ENCODE measurements at regions not wholly inside any gene's neighbourhood (a gene's known extent, or its start where the extent isn't known, plus 50 kb on each side); places are given as distances from the start of the nearest gene placed in this dataset.

DNA sequence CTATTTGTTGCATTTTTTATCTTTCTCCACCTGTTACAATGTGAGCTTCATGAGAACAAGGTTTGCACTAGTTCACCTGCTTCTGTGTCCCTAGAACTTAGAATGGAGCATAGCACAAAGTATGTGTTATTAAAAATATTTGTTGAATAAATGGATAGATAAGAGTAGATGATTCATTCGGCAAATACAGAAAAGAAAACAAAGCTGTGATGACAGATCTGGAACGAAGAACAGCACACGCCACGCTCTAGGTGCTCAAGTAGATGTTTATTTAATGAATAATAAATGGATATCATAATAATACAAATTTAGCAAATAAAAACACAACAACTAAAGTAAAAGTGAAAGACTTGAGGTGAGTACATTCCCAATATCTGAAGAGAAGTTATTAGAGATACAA is 273.1 kb downstream of the HAO1 start:
- no peak for DNase-seq (ENCODE audit: low read depth in 4 of 4, low spot score in 2 of 4)

DNA sequence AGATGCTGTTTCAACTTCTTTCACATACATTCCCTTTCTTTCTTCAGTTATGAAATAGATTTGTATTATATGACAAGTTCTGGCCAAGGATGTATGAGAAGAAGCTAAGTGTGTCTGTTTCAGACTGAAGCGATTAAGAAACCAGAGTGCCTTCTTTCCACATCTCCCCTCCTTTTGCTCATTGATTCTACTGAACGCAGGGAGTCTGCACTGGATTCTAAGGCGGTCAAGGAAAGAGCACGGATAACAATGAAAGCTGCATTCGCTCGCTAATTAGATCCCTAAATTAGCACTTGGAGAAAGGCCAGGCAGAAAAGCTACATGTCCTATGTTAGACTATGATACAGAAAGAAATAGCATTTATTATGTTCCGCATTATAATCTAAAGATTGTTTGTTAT is 267.7 kb downstream of the HAO1 start:
- no peak for DNase-seq (ENCODE audit: low read depth in 4 of 4, low spot score in 2 of 4)

DNA sequence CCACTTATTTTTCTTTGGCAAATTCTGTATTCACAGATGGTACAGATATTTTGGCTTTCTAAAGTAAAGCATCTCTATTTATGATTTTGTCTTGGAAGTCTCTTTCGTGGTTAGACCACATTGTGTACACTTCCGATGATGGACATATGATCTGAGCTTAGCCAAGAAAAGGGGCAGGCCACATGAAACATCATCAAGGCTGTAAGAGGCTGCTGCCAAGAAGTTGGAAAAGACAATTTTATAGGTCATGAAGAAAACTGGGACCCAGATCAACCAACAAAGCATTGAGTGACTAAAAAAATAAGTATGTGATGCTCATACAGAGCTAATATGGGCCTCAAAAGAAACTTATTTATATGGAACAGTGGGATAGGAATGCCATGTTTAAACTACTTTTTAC is 266.4 kb downstream of the HAO1 start:
- DNase-seq (ENCODE audit: low read depth in 4 of 4, low spot score in 2 of 4): no peak

DNA sequence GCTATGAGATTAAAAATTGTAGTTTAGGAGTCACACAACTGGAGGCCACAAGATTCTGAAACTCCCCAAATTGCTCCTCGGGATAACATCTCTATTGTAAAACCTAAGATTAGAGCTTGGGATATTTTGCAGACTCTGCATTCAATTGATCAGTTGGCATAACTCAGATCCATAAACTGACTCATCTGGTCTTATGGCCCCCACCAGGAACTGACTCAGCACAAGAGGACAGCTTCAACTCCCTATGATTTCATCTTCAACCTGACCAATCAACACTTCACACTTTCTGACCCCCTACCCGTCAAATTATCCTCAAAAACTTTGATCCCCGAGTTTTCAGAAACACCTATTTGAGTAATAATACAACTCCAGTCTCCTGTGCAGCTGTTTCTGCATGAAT is 257.3 kb downstream of the HAO1 start:
- no peak for DNase-seq (ENCODE audit: low read depth in 4 of 4, low spot score in 2 of 4)

DNA sequence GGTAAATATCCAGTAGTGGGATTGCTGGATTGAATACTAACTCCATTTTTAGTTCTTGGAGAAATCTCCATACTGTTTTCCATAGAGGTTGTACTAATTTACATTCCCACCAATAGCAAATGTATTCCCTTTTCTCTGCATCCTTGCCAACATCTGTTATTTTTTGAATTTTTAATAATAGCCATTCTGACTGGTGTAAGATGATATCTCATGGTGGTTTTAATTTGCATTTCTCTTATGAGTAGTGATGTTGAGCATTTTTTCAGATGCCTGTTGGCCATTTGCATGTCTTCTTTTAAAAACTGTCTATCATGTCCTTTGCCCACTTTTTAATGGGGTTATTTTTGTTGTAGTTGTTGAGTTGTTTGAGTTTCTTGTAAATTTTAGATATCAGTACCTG is 253.2 kb downstream of the HAO1 start:
- no peak for DNase-seq (ENCODE audit: low read depth in 4 of 4, low spot score in 2 of 4)

DNA sequence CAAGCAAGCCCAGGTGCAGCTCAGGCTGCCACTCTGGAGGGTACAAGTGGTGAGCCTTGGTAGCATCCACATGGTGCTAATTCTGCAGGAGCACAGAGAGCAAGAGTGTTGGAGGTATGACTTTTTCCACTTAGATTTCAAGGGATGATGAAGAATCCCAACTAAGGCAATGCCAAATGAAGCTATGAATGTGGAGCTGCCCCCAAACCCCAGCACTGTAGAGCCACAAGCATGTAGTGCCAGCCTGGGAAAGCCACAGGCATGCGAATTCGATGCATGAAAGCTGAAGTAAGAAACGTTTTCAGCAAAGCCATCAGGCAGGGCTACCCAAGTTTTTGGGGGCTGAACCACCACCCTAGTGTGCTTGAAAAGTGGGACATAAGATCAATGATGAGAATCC is 251.1 kb downstream of the HAO1 start:
- no peak for DNase-seq (ENCODE audit: low read depth in 4 of 4, low spot score in 2 of 4)

- DNase-seq (ENCODE audit: low read depth in 4 of 4, low spot score in 2 of 4): no peak
Measured at GRCh38 chr20:7691647-7692269, 248.5 kb downstream of the HAO1 start.

- no peak for DNase-seq (ENCODE audit: low read depth in 4 of 4, low spot score in 2 of 4)
Measured at GRCh38 chr20:7692478-7692877, 247.8 kb downstream of the HAO1 start.

GRCh38 chr20:7693761-7694160 is 246.5 kb downstream of the HAO1 start:
- no peak for DNase-seq (ENCODE audit: low read depth in 4 of 4, low spot score in 2 of 4)

- DNase-seq (ENCODE audit: low read depth in 4 of 4, low spot score in 2 of 4): no peak
Measured at GRCh38 chr20:7695051-7695495, 245.2 kb downstream of the HAO1 start.

GRCh38 chr20:7695635-7696034 is 244.6 kb downstream of the HAO1 start:
- no peak for DNase-seq (ENCODE audit: low read depth in 4 of 4, low spot score in 2 of 4)

DNA sequence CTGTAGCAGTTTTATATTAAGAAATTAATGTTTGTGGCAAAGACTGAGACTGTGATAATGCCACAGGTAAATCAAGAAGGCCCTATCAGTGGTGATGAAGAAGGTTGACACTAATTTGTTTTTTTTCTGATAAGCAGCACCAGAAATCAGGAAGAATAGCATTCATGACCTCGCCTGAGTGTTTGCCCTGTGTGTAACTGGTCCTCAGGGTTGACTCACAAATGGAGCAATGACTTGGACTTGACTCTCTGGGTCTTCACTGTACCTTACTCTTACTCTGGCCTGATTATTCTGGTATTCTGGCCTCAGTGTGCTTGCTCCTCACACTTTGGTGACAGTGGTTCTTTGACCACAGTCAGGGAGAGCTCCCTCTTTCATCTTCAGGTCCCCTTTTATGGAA is 243.9 kb downstream of the HAO1 start:
- DNase-seq (ENCODE audit: low read depth in 4 of 4, low spot score in 2 of 4): no peak

- no peak for DNase-seq (ENCODE audit: low read depth in 4 of 4, low spot score in 2 of 4)
Measured at GRCh38 chr20:7702141-7702540, 238.1 kb downstream of the HAO1 start.

GRCh38 chr20:7703551-7703961 is 236.7 kb downstream of the HAO1 start:
- no peak for DNase-seq (ENCODE audit: low read depth in 4 of 4, low spot score in 2 of 4)

GRCh38 chr20:7703996-7704395 is 236.3 kb downstream of the HAO1 start:
- DNase-seq (ENCODE audit: low read depth in 4 of 4, low spot score in 2 of 4): no peak

GRCh38 chr20:7708112-7708511 is 232.1 kb downstream of the HAO1 start:
- DNase-seq (ENCODE audit: low read depth in 4 of 4, low spot score in 2 of 4): no peak

DNA sequence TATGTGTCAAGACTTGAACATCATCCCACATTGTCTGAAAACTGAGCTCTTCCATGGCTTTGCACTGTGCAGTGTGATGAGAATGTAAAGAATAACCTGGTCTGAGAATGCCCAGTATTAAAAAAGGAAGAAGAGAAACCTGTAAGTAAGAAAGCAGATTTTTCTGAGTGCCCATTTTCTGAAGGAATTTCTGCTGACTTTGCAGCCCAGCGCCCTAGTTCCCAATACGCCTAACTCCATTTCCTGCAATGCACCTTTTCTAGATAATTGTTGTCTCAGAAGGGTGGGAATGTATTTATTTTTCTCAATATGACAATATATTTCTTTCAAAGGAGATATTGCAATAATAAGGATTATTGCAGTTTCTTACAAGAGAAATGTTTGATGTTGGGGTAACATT is 231.5 kb downstream of the HAO1 start:
- DNase-seq (ENCODE audit: low read depth in 4 of 4, low spot score in 2 of 4): no peak

DNA sequence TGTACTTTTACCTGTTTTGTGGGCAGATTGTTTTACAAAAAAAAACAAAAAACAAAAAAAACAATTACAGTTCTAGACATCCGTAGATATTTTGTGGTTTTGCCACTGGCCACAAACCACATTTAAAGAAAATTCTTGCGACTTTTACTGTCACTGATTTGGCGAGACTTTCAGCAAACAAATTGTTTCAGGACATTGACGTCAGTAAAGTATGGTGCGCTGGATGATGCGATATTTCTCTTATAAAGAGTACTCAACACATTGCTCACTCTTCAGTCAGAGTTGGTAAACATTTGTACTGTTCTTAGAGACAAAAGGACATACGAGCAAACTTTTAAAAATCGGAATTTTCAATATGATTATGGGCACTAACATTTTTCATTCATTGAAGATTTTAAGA is 229.8 kb downstream of the HAO1 start:
- no peak for DNase-seq (ENCODE audit: low read depth in 4 of 4, low spot score in 2 of 4)

DNA sequence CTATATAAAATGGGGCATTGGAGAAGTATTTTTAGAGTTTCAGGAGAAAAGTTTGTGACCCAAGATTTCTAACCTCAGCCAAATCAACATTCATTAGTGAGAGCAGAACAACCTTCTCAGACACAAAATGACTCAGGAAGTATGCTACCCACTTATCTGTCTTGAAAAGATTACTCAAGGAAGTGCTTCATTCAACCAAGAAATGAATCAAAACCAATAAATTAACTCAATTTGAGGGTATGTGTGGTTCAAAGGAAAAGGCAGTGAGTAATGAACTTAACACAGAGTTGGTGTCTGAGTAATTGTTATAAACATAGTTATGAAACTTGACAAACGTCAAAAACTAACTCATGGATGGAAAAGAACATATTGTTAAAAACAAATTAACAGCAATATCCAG is 227.6 kb downstream of the HAO1 start:
- DNase-seq (ENCODE audit: low read depth in 4 of 4, low spot score in 2 of 4): no peak

GRCh38 chr20:7714549-7714948 is 225.7 kb downstream of the HAO1 start:
- DNase-seq (ENCODE audit: low read depth in 4 of 4, low spot score in 2 of 4): peak in 3 of 4 donors; percentile 5 to 33 (median 14)

DNA sequence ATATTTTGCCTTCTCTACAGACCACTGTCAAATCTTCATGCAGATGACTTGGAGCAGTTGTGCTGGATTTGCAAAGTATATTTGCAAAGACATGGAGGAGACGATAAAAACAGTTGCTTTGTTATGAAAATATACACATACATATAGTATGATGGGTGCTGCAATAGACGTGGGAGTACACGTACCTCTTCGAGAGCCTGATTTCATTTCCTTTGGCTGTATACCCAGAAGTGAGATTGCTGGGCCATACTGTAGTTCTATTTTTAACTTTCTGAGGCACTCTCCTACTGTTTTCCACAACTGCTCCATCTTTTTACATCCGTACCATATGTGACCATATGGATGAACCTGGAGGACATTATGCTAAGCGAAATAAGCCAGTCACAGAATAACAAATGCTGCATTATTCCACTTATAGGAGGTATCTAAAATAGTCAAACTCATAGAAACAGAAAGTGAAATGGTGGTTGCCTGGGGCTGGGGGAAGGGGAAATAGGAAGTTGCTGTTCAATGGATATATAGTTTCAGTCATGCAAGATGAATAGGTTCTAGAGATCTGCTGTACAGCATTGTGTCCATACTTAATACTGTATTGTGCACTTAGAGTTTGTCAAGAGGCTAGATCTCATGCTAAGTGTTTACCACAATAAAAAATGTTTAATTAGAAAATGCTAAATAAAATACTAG is 223.8 kb downstream of the HAO1 start:
- DNase-seq (ENCODE audit: low read depth in 4 of 4, low spot score in 2 of 4): no peak

- DNase-seq (ENCODE audit: low read depth in 4 of 4, low spot score in 2 of 4): no peak
Measured at GRCh38 chr20:7722564-7722963, 217.7 kb downstream of the HAO1 start.

- no peak for DNase-seq (ENCODE audit: low read depth in 4 of 4, low spot score in 2 of 4)
Measured at GRCh38 chr20:7723284-7723683, 217.0 kb downstream of the HAO1 start.

Data from left renal cortex interstitium (tissue), 4 donors.